ENCODE measurements at regions not wholly inside any gene's neighbourhood (a gene's known extent, or its start where the extent isn't known, plus 50 kb on each side); places are given as distances from the start of the nearest gene placed in this dataset.

- H3K4me3 ChIP-seq (ENCODE audit: low read depth, low read length): no peak overlapping the region
- no peaks in the 10 kb centered on the region for H3K27me3 ChIP-seq (replicated peaks)
- H3K27ac ChIP-seq: no peak overlapping the region
- H3K36me3 ChIP-seq (replicated peaks): no peaks in the 10 kb centered on the region
- peak; percentile 22 for TF ChIP-seq CTCF (IDR thresholded peaks at IDR 0.05; ENCODE audit: low read depth, low read length, missing control alignments)
- DNase-seq: peak; percentile 58
- in situ Hi-C loops (cut with HindIII; ENCODE audit: low pct_ligation_motif_present, low sequenced_read_pairs): no loop called here
Measured at GRCh38 chr4:57499786-57500185, 389.6 kb upstream of the IGFBP7 start.

- no peak overlapping the region for H3K27ac ChIP-seq
- DNase-seq: no peak
- in situ Hi-C loops (cut with HindIII; ENCODE audit: low pct_ligation_motif_present, low sequenced_read_pairs): no loop called here
- no peak for TF ChIP-seq CTCF (IDR thresholded peaks at IDR 0.05; ENCODE audit: low read depth, low read length, missing control alignments)
- H3K4me3 ChIP-seq (ENCODE audit: low read depth, low read length): no peak overlapping the region
- H3K27me3 ChIP-seq (replicated peaks): no peaks in the 10 kb centered on the region
- H3K36me3 ChIP-seq (replicated peaks): no peaks in the 10 kb centered on the region
Measured at GRCh38 chr4:57498251-57498650, 388.1 kb upstream of the IGFBP7 start.

- H3K27me3 ChIP-seq (replicated peaks): no peaks in the 10 kb centered on the region
- H3K27ac ChIP-seq: no peak overlapping the region
- TF ChIP-seq CTCF (IDR thresholded peaks at IDR 0.05; ENCODE audit: low read depth, low read length, missing control alignments): no peak
- in situ Hi-C loops (cut with HindIII; ENCODE audit: low pct_ligation_motif_present, low sequenced_read_pairs): no loop called here
- no peak overlapping the region for H3K4me3 ChIP-seq (ENCODE audit: low read depth, low read length)
- no peak for DNase-seq
- no peaks in the 10 kb centered on the region for H3K36me3 ChIP-seq (replicated peaks)
Measured at GRCh38 chr4:57496697-57497471, 386.7 kb upstream of the IGFBP7 start.

- DNase-seq: no peak
- in situ Hi-C loops (cut with HindIII; ENCODE audit: low pct_ligation_motif_present, low sequenced_read_pairs): no loop called here
- Histone ChIP-seq H3K27me3 (replicated peaks) (no peaks in the 10 kb centered on the region), H3K27ac (no peak overlapping the region), H3K4me3 (ENCODE audit: low read depth, low read length) (no peak overlapping the region), H3K36me3 (replicated peaks) (no peaks in the 10 kb centered on the region)
- TF ChIP-seq CTCF (IDR thresholded peaks at IDR 0.05; ENCODE audit: low read depth, low read length, missing control alignments): no peak
Measured at GRCh38 chr4:57494821-57495220, 384.6 kb upstream of the IGFBP7 start.

GRCh38 chr4:57492251-57492878, 382.2 kb upstream of the IGFBP7 start:
- no peaks in the 10 kb centered on the region for H3K36me3 ChIP-seq (replicated peaks)
- DNase-seq: peak; percentile 9
- TF ChIP-seq CTCF (IDR thresholded peaks at IDR 0.05; ENCODE audit: low read depth, low read length, missing control alignments): no peak
- no peaks in the 10 kb centered on the region for H3K27me3 ChIP-seq (replicated peaks)
- no peak overlapping the region for H3K27ac ChIP-seq
- H3K4me3 ChIP-seq (ENCODE audit: low read depth, low read length): no peak overlapping the region
- in situ Hi-C loops (cut with HindIII; ENCODE audit: low pct_ligation_motif_present, low sequenced_read_pairs): no loop called here

Data from brain microvascular endothelial cell (primary cell).